DND-41 (cell line): ENCODE measurements at regions not wholly inside any gene's neighbourhood (a gene's known extent, or its start where the extent isn't known, plus 50 kb on each side); places are given as distances from the start of the nearest gene placed in this dataset.

Source experiments
- ATAC-seq: fragments of 200-7000 bp; cut with Tn5 transposase; 3 replicates; pipeline ENCODE4 v1.9.1; 2021; ENCODE audit warnings: low read depth; ENCODE audit not compliant: insufficient read depth
- DNase-seq: peaks from one replicate; pipeline ENCODE4 v3.0.0-alpha.2; 2020
- H2AFZ ChIP-seq: 2 replicates; pipeline ENCODE4 v1.6.0; 2012; ENCODE audit warnings: low read depth, low read length
- H3K27ac ChIP-seq: 2 replicates; pipeline ENCODE4 v1.5.1; 2012; ENCODE audit warnings: low read length, inconsistent platforms
- H3K27me3 ChIP-seq: fragments of 200-600 bp; sonication (generic); 2 replicates; pipeline ENCODE4 v1.6.0; 2012; ENCODE audit warnings: low read length, mild to moderate bottlenecking, inconsistent platforms; ENCODE audit not compliant: insufficient read depth, poor library complexity
- H3K36me3 ChIP-seq: 2 replicates; pipeline ENCODE4 v1.5.1; 2012; ENCODE audit warnings: low read length, inconsistent platforms; ENCODE audit not compliant: insufficient read depth
- H3K4me1 ChIP-seq: 2 replicates; pipeline ENCODE4 v1.5.1; 2012; ENCODE audit warnings: mild to moderate bottlenecking, low read length; ENCODE audit not compliant: insufficient read depth
- H3K4me2 ChIP-seq: 2 replicates; pipeline ENCODE4 v1.6.0; 2012; ENCODE audit warnings: mild to moderate bottlenecking, moderate library complexity, low read length, inconsistent platforms; ENCODE audit not compliant: insufficient read depth
- H3K4me3 ChIP-seq, 2 experiments: fragments of 200-600 bp in 1 of 2; shearing (Covaris generic) in 1 of 2; 2 replicates each; pipeline ENCODE4 v1.5.1; 2012 to 2016; ENCODE audit warnings: inconsistent platforms in 2 of 2, low read length in 2 of 2, mild to moderate bottlenecking in 2 of 2, low read depth in 1 of 2, moderate library complexity in 1 of 2
- H3K79me2 ChIP-seq: 2 replicates; pipeline ENCODE4 v1.6.0; 2012; ENCODE audit warnings: low read length, inconsistent platforms; ENCODE audit not compliant: insufficient read depth
- H3K9ac ChIP-seq: 2 replicates; pipeline ENCODE4 v1.6.0; 2012; ENCODE audit warnings: low read depth, mild to moderate bottlenecking, inconsistent platforms, low read length, moderate library complexity
- H3K9me3 ChIP-seq: 2 replicates; pipeline ENCODE4 v1.5.1; 2012; ENCODE audit warnings: low read length, moderate library complexity, mild to moderate bottlenecking, inconsistent platforms; ENCODE audit not compliant: insufficient read depth, severe bottlenecking
- H4K20me1 ChIP-seq: 2 replicates; pipeline ENCODE4 v1.6.0; 2012; ENCODE audit warnings: low read length; ENCODE audit not compliant: insufficient read depth
- CTCF ChIP-seq: IDR thresholded peaks from 2 replicates; pipeline ENCODE4 v1.5.1; 2012; ENCODE audit warnings: borderline replicate concordance, low read length, moderate library complexity, mild to moderate bottlenecking; ENCODE audit not compliant: poor library complexity, severe bottlenecking; ENCODE audit errors: extremely low read depth
- EZH2 ChIP-seq: IDR thresholded peaks from 3 replicates; pipeline ENCODE4 v1.6.1; 2012; ENCODE audit warnings: borderline replicate concordance, low read depth, mild to moderate bottlenecking, moderate library complexity, low read length, inconsistent platforms; ENCODE audit not compliant: severe bottlenecking

DNA sequence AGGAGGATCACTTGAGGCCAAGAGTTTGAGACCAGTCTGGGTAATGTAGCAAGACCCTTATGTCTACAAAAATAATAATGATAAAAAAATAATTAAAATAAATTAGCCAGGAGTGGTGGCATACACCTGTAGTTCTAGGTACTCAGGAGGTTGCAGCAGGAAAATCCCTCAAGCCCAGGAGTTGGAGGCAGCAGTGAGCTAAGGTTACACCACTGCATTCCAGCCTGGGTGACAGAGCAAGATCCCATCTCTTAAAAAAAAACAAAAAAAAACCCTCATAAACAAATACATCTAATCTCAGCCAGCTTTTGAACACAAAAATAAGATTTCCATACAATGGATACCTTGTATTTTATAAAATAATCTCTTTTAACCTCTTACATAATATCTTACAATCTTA lies 363.3 kb upstream of the KLF4 start:
- Histone ChIP-seq H4K20me1 (no peaks in the 10 kb centered on the region), H3K27ac (no peak overlapping the region), H3K4me3 (no peak overlapping the region), H3K36me3 (no peaks in the 10 kb centered on the region), H3K4me1 (no peaks in the 10 kb centered on the region), H3K9me3 (peaks cover 3% of the 10 kb centered on the region), H3K4me2 (no peak overlapping the region), H3K79me2 (no peaks in the 10 kb centered on the region), H3K9ac (no peak overlapping the region), H3K27me3 (no peaks in the 10 kb centered on the region), H2AFZ (no peak overlapping the region)
- no peak for ATAC-seq
- no peak for DNase-seq
- TF ChIP-seq CTCF (no peak), EZH2 (no peak)

- H3K79me2 ChIP-seq, result no peaks in the 10 kb centered on the region
- no peak for TF ChIP-seq CTCF
- TF ChIP-seq EZH2, result no peak
- ATAC-seq, result no peak
- no peaks in the 10 kb centered on the region for H3K4me1 ChIP-seq
- H3K27ac ChIP-seq, result no peak overlapping the region
- no peaks in the 10 kb centered on the region for H3K36me3 ChIP-seq
- no peak overlapping the region for H3K9ac ChIP-seq
- H3K4me3 ChIP-seq, result no peak overlapping the region
- H3K27me3 ChIP-seq, result no peaks in the 10 kb centered on the region
- no peak for DNase-seq
- no peak overlapping the region for H3K4me2 ChIP-seq
- H4K20me1 ChIP-seq, result no peaks in the 10 kb centered on the region
- H3K9me3 ChIP-seq, result peaks cover 3% of the 10 kb centered on the region
- no peak overlapping the region for H2AFZ ChIP-seq
Observed at GRCh38 chr9:107850653-107851052, 361.1 kb upstream of the KLF4 start.

GRCh38 chr9:107847978-107848964 lies 358.7 kb upstream of the KLF4 start:
- TF ChIP-seq EZH2 (no peak), CTCF (no peak)
- H3K79me2 ChIP-seq, result no peaks in the 10 kb centered on the region
- no peaks in the 10 kb centered on the region for H4K20me1 ChIP-seq
- no peaks in the 10 kb centered on the region for H3K36me3 ChIP-seq
- H3K27me3 ChIP-seq, result no peaks in the 10 kb centered on the region
- H3K4me1 ChIP-seq, result no peaks in the 10 kb centered on the region
- H3K9me3 ChIP-seq, result no peaks in the 10 kb centered on the region
- no peak for DNase-seq
- H2AFZ ChIP-seq, result no peak overlapping the region
- H3K4me2 ChIP-seq, result no peak overlapping the region
- no peak overlapping the region for H3K27ac ChIP-seq
- no peak overlapping the region for H3K4me3 ChIP-seq
- ATAC-seq, result no peak
- H3K9ac ChIP-seq, result no peak overlapping the region
